ENCODE measurements at regions not wholly inside any gene's neighbourhood (a gene's known extent, or its start where the extent isn't known, plus 50 kb on each side); places are given as distances from the start of the nearest gene placed in this dataset.

- no peaks in the 10 kb centered on the region for H3K79me2 ChIP-seq (ENCODE audit: control insufficient read depth, insufficient read depth, low read length)
- no peaks in the 10 kb centered on the region for H3K27me3 ChIP-seq (ENCODE audit: control insufficient read depth, extremely low read depth, insufficient read depth, low read length)
- H3K4me2 ChIP-seq (ENCODE audit: control insufficient read depth, extremely low read depth, insufficient read depth, low read depth, low read length) = no peak overlapping the region
- H3K27ac ChIP-seq (ENCODE audit: control insufficient read depth, insufficient read depth, low read length) = no peak overlapping the region
- no peak overlapping the region for H2AFZ ChIP-seq (ENCODE audit: control insufficient read depth, low read length)
- no peaks in the 10 kb centered on the region for H3K36me3 ChIP-seq (ENCODE audit: control insufficient read depth in 2 of 2, extremely low read depth in 1 of 2, insufficient read depth in 2 of 2, low read length in 2 of 2)
- no peaks in the 10 kb centered on the region for H3K9me3 ChIP-seq (ENCODE audit: control insufficient read depth, low read depth, low read length)
- FAIRE-seq = no peak
- no peak overlapping the region for H3K9ac ChIP-seq (ENCODE audit: control insufficient read depth, extremely low read depth, insufficient read depth, low read length)
- DNase-seq (ENCODE audit: low read depth, low spot score) = no peak
- H3K9me1 ChIP-seq (ENCODE audit: control insufficient read depth, extremely low read depth, insufficient read depth, low read length) = no peaks in the 10 kb centered on the region
- H3K4me1 ChIP-seq (ENCODE audit: control insufficient read depth, extremely low read depth, insufficient read depth, low read length) = peaks cover 26% of the 10 kb centered on the region
- H4K20me1 ChIP-seq (ENCODE audit: control insufficient read depth, extremely low read depth, insufficient read depth, low read length) = no peaks in the 10 kb centered on the region
- dilution Hi-C loops (cut with MboI; ENCODE audit: extremely low pct_ligation_motif_present, low sequenced_read_pairs) = no loop called here
- no peak overlapping the region for H3K4me3 ChIP-seq (ENCODE audit: control insufficient read depth in 2 of 3, extremely low read depth in 1 of 3, insufficient read depth in 2 of 3, low read depth in 1 of 3, low read length in 3 of 3)
- TF ChIP-seq EZH2 (IDR thresholded peaks at IDR 0.05; ENCODE audit: low read length) = no peak
- TF ChIP-seq, protein P1, sequence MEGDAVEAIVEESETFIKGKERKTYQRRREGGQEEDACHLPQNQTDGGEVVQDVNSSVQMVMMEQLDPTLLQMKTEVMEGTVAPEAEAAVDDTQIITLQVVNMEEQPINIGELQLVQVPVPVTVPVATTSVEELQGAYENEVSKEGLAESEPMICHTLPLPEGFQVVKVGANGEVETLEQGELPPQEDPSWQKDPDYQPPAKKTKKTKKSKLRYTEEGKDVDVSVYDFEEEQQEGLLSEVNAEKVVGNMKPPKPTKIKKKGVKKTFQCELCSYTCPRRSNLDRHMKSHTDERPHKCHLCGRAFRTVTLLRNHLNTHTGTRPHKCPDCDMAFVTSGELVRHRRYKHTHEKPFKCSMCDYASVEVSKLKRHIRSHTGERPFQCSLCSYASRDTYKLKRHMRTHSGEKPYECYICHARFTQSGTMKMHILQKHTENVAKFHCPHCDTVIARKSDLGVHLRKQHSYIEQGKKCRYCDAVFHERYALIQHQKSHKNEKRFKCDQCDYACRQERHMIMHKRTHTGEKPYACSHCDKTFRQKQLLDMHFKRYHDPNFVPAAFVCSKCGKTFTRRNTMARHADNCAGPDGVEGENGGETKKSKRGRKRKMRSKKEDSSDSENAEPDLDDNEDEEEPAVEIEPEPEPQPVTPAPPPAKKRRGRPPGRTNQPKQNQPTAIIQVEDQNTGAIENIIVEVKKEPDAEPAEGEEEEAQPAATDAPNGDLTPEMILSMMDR (optimal IDR thresholded peaks at IDR 0.05 in 1 of 3, IDR thresholded peaks at IDR 0.05 in 1 of 3, conservative IDR thresholded peaks at IDR 0.05 in 1 of 3; ENCODE audit: extremely low read depth in 1 of 3, insufficient read depth in 2 of 3, low read length in 3 of 3) = no peak
Measured at GRCh38 chr18:44597797-44598196, 82.9 kb upstream of the SETBP1 start.

GRCh38 chr18:44598514-44598913 is 82.2 kb upstream of the SETBP1 start:
- no peak for FAIRE-seq
- dilution Hi-C loops (cut with MboI; ENCODE audit: extremely low pct_ligation_motif_present, low sequenced_read_pairs) = no loop called here
- peaks cover 34% of the 10 kb centered on the region for H3K4me1 ChIP-seq (ENCODE audit: control insufficient read depth, extremely low read depth, insufficient read depth, low read length)

More at GRCh38 chr18:44598514-44598913, 82.2 kb upstream of the SETBP1 start:
- Histone ChIP-seq H4K20me1 (ENCODE audit: control insufficient read depth, extremely low read depth, insufficient read depth, low read length) (no peaks in the 10 kb centered on the region), H3K79me2 (ENCODE audit: control insufficient read depth, insufficient read depth, low read length) (no peaks in the 10 kb centered on the region), H3K27ac (ENCODE audit: control insufficient read depth, insufficient read depth, low read length) (no peak overlapping the region), H3K36me3 (ENCODE audit: control insufficient read depth in 2 of 2, extremely low read depth in 1 of 2, insufficient read depth in 2 of 2, low read length in 2 of 2) (no peaks in the 10 kb centered on the region), H3K9ac (ENCODE audit: control insufficient read depth, extremely low read depth, insufficient read depth, low read length) (no peak overlapping the region), H3K27me3 (ENCODE audit: control insufficient read depth, extremely low read depth, insufficient read depth, low read length) (no peaks in the 10 kb centered on the region), H3K9me1 (ENCODE audit: control insufficient read depth, extremely low read depth, insufficient read depth, low read length) (no peaks in the 10 kb centered on the region), H3K4me3 (ENCODE audit: control insufficient read depth in 2 of 3, extremely low read depth in 1 of 3, insufficient read depth in 2 of 3, low read depth in 1 of 3, low read length in 3 of 3) (no peak overlapping the region), H3K9me3 (ENCODE audit: control insufficient read depth, low read depth, low read length) (no peaks in the 10 kb centered on the region), H2AFZ (ENCODE audit: control insufficient read depth, low read length) (no peak overlapping the region), H3K4me2 (ENCODE audit: control insufficient read depth, extremely low read depth, insufficient read depth, low read depth, low read length) (no peak overlapping the region)
- TF ChIP-seq, protein P1 (optimal IDR thresholded peaks at IDR 0.05 in 1 of 3, IDR thresholded peaks at IDR 0.05 in 1 of 3, conservative IDR thresholded peaks at IDR 0.05 in 1 of 3; ENCODE audit: extremely low read depth in 1 of 3, insufficient read depth in 2 of 3, low read length in 3 of 3) = no peak
- no peak for TF ChIP-seq EZH2 (IDR thresholded peaks at IDR 0.05; ENCODE audit: low read length)
- DNase-seq (ENCODE audit: low read depth, low spot score) = no peak

All from keratinocyte (primary cell).